ENCODE measurements at regions not wholly inside any gene's neighbourhood (a gene's known extent, or its start where the extent isn't known, plus 50 kb on each side); places are given as distances from the start of the nearest gene placed in this dataset.
"Not testable (repeated sequence)": the region's sequence is repeated elsewhere in the genome, so short reads cannot be mapped to it uniquely, and the experiment has no call there.

GRCh38 chr5:142405814-142406395 lies 81.1 kb upstream of the SPRY4 start:
- DNase-seq (ENCODE audit: low read depth in 2 of 2) = no peak

GRCh38 chr5:142405023-142405422 lies 80.2 kb upstream of the SPRY4 start:
- DNase-seq (ENCODE audit: low read depth in 2 of 2) = no peak

- no peak for DNase-seq (ENCODE audit: low read depth in 2 of 2)
Observed at GRCh38 chr5:142404046-142404477, 79.2 kb upstream of the SPRY4 start.

GRCh38 chr5:142403583-142403982 lies 78.8 kb upstream of the SPRY4 start:
- DNase-seq (ENCODE audit: low read depth in 2 of 2) = no peak

- DNase-seq (ENCODE audit: low read depth in 2 of 2) = no peak
Observed at GRCh38 chr5:142402752-142403318, 78.0 kb upstream of the SPRY4 start.

- no peak for DNase-seq (ENCODE audit: low read depth in 2 of 2)
Observed at GRCh38 chr5:142400415-142400814, 75.6 kb upstream of the SPRY4 start.

GRCh38 chr5:142399891-142400290 lies 75.1 kb upstream of the SPRY4 start:
- no peak for DNase-seq (ENCODE audit: low read depth in 2 of 2)

GRCh38 chr5:142398730-142399055 lies 73.9 kb upstream of the SPRY4 start:
- DNase-seq (ENCODE audit: low read depth in 2 of 2) = no peak

- not testable (repeated sequence) for DNase-seq (ENCODE audit: low read depth in 2 of 2)
Observed at GRCh38 chr5:142398011-142398729, 73.3 kb upstream of the SPRY4 start.

- no peak for DNase-seq (ENCODE audit: low read depth in 2 of 2)
Observed at GRCh38 chr5:142397178-142397577, 72.4 kb upstream of the SPRY4 start.

- no peak for DNase-seq (ENCODE audit: low read depth in 2 of 2)
Observed at GRCh38 chr5:142396436-142397038, 71.7 kb upstream of the SPRY4 start.

- DNase-seq (ENCODE audit: low read depth in 2 of 2) = no peak
Observed at GRCh38 chr5:142395334-142395733, 70.5 kb upstream of the SPRY4 start.

GRCh38 chr5:142391058-142391845 lies 66.4 kb upstream of the SPRY4 start:
- DNase-seq (ENCODE audit: low read depth in 2 of 2) = no peak

- no peak for DNase-seq (ENCODE audit: low read depth in 2 of 2)
Observed at GRCh38 chr5:142390334-142390733, 65.5 kb upstream of the SPRY4 start.

GRCh38 chr5:142388696-142389095 lies 63.9 kb upstream of the SPRY4 start:
- no peak for DNase-seq (ENCODE audit: low read depth in 2 of 2)

GRCh38 chr5:142387024-142387682 lies 62.3 kb upstream of the SPRY4 start:
- no peak for DNase-seq (ENCODE audit: low read depth in 2 of 2)

- no peak for DNase-seq (ENCODE audit: low read depth in 2 of 2)
Observed at GRCh38 chr5:142386137-142387023, 61.6 kb upstream of the SPRY4 start.

GRCh38 chr5:142385194-142385593 lies 60.4 kb upstream of the SPRY4 start:
- DNase-seq (ENCODE audit: low read depth in 2 of 2) = no peak

- DNase-seq (ENCODE audit: low read depth in 2 of 2) = no peak
Observed at GRCh38 chr5:142384014-142384413, 59.2 kb upstream of the SPRY4 start.

GRCh38 chr5:142382186-142382585 lies 57.4 kb upstream of the SPRY4 start:
- DNase-seq (ENCODE audit: low read depth in 2 of 2) = no peak
